HG03432 (cell line): ENCODE measurements at regions not wholly inside any gene's neighbourhood (a gene's known extent, or its start where the extent isn't known, plus 50 kb on each side); places are given as distances from the start of the nearest gene placed in this dataset.

ENCODE experiments used
- ATAC-seq: cut with Tn5 transposase; IDR thresholded peaks from one replicate; pipeline ENCODE4 v1.9.1; 2021; ENCODE audit warnings: mild to moderate bottlenecking, moderate library complexity; ENCODE audit not compliant: unreplicated experiment

GRCh38 chr1:86296305-86297205, 99.6 kb downstream of the ODF2L start:
- ATAC-seq: no peak

GRCh38 chr1:86289746-86290145, 106.4 kb downstream of the ODF2L start:
- ATAC-seq: no peak

GRCh38 chr1:86289161-86289560, 107.0 kb downstream of the ODF2L start:
- ATAC-seq: no peak

- ATAC-seq: no peak
Measured at GRCh38 chr1:86288586-86289147, 107.5 kb downstream of the ODF2L start.

- no peak for ATAC-seq
Measured at GRCh38 chr1:86285796-86286195, 110.3 kb downstream of the ODF2L start.

GRCh38 chr1:86282611-86283010, 113.5 kb downstream of the ODF2L start:
- no peak for ATAC-seq

GRCh38 chr1:86277936-86278335, 118.2 kb downstream of the ODF2L start:
- ATAC-seq: no peak

GRCh38 chr1:86273066-86273465, 116.5 kb upstream of the COL24A1 start:
- no peak for ATAC-seq

- no peak for ATAC-seq
Measured at GRCh38 chr1:86272083-86272482, 115.5 kb upstream of the COL24A1 start.

GRCh38 chr1:86271046-86271445, 114.5 kb upstream of the COL24A1 start:
- ATAC-seq: no peak

- no peak for ATAC-seq
Measured at GRCh38 chr1:86263101-86263500, 106.5 kb upstream of the COL24A1 start.

- no peak for ATAC-seq
Measured at GRCh38 chr1:86260476-86260875, 103.9 kb upstream of the COL24A1 start.

- ATAC-seq: no peak
Measured at GRCh38 chr1:86259390-86259789, 102.8 kb upstream of the COL24A1 start.

GRCh38 chr1:86258101-86258500, 101.5 kb upstream of the COL24A1 start:
- no peak for ATAC-seq

GRCh38 chr1:86247597-86248279, 91.2 kb upstream of the COL24A1 start:
- ATAC-seq: no peak

- no peak for ATAC-seq
Measured at GRCh38 chr1:86245566-86246190, 89.1 kb upstream of the COL24A1 start.

GRCh38 chr1:86239894-86240293, 83.3 kb upstream of the COL24A1 start:
- no peak for ATAC-seq

- ATAC-seq: no peak
Measured at GRCh38 chr1:86239490-86239889, 82.9 kb upstream of the COL24A1 start.

GRCh38 chr1:86238226-86238625, 81.7 kb upstream of the COL24A1 start:
- ATAC-seq: no peak

GRCh38 chr1:86235852-86236251, 79.3 kb upstream of the COL24A1 start:
- no peak for ATAC-seq

- no peak for ATAC-seq
Measured at GRCh38 chr1:86233403-86233802, 76.8 kb upstream of the COL24A1 start.
